Lung (tissue), 11 donors: ENCODE measurements at regions not wholly inside any gene's neighbourhood (a gene's known extent, or its start where the extent isn't known, plus 50 kb on each side); places are given as distances from the start of the nearest gene placed in this dataset.

Experiments used
- ATAC-seq: fragments of 200-7000 bp; cut with Tn5 transposase; one replicate; pipeline ENCODE4 v1.9.1; 2020; ENCODE audit warnings: moderate number of reproducible peaks; ENCODE audit not compliant: insufficient read depth, low FRiP score
- DNase-seq, 3 donors: peaks; one replicate each; pipeline ENCODE4 v3.0.0-alpha.2; 2013 to 2017
- H3K27ac ChIP-seq, 2 donors: one replicate each; pipeline ENCODE4 v1.5.1; 2013; ENCODE audit warnings: mild to moderate bottlenecking in 2 of 2, moderate library complexity in 2 of 2, control low read depth in 1 of 2, inconsistent platforms in 1 of 2, low read depth in 1 of 2, low read length in 1 of 2
- H3K27me3 ChIP-seq, 3 donors: one replicate each; pipeline ENCODE4 v1.5.1; 2013; ENCODE audit warnings: low read length in 2 of 3; ENCODE audit not compliant: control insufficient read depth in 3 of 3, insufficient read depth in 3 of 3
- H3K36me3 ChIP-seq, 4 donors: one replicate each; pipeline ENCODE4 v1.5.1; 2013; ENCODE audit warnings: low read length in 4 of 4, mild to moderate bottlenecking in 1 of 4, moderate library complexity in 1 of 4; ENCODE audit not compliant: control insufficient read depth in 4 of 4, insufficient read depth in 4 of 4
- H3K4me1 ChIP-seq, 5 donors: one replicate each; pipeline ENCODE4 v1.5.1; 2013; ENCODE audit warnings: low read length in 5 of 5, mild to moderate bottlenecking in 2 of 5, moderate library complexity in 1 of 5; ENCODE audit not compliant: control insufficient read depth in 5 of 5, insufficient read depth in 5 of 5
- H3K4me3 ChIP-seq: one replicate; pipeline ENCODE4 v1.5.1; 2013; ENCODE audit warnings: mild to moderate bottlenecking, control low read depth, moderate library complexity
- H3K9ac ChIP-seq, 2 donors: one replicate each; pipeline ENCODE4 v1.5.1; 2013; ENCODE audit warnings: low read length in 2 of 2, control low read depth in 1 of 2; ENCODE audit not compliant: insufficient read depth in 1 of 2
- H3K9me3 ChIP-seq, 4 donors: one replicate each; pipeline ENCODE4 v1.5.1; 2013; ENCODE audit warnings: low read length in 3 of 4, mild to moderate bottlenecking in 1 of 4, moderate library complexity in 1 of 4; ENCODE audit not compliant: control insufficient read depth in 4 of 4, insufficient read depth in 3 of 4
- WGBS, 2 donors: extraction: QIAGEN DNeasy Blood & Tissue Kit; methylation state at CpG; one replicate each; pipeline ENCODE4 v1.1.7; 2013; 5-methylcytosine and 5-hydroxymethylcytosine counted together
- TF ChIP-seq, protein P1 (sequence below): IDR thresholded peaks from 2 replicates; pipeline ENCODE4 v1.5.1; 2012; ENCODE audit warnings: mild to moderate bottlenecking; ENCODE audit errors: control extremely low read depth, extremely low read depth
- donor health status: control.
- donor health status: control.
- donor health status: Bipolar disorder and iron deficiency.
- donor health status: healthy.
- donor health status: DM: yes; HTN: yes; CAD: no.

DNA sequence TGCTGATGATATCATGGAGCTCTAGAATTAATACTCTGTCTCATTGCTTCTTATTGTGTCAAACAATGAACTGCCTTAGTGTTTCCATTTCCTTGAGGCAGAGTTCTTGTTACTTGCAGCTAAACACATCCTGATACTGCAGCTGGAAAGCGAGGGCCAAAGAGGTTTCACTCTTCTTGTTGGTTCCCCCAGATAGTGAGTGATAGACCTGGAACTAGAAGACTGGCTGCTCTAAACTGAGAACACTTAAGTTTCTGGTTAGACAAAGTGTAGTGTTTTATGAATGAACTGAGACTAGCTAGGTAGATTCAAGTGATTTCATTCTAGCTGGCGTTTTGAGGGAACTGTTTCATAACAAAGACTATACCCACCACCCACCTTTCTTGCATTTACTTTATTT is 321.7 kb downstream of the TXNL1 start:
- TF ChIP-seq, protein P1, sequence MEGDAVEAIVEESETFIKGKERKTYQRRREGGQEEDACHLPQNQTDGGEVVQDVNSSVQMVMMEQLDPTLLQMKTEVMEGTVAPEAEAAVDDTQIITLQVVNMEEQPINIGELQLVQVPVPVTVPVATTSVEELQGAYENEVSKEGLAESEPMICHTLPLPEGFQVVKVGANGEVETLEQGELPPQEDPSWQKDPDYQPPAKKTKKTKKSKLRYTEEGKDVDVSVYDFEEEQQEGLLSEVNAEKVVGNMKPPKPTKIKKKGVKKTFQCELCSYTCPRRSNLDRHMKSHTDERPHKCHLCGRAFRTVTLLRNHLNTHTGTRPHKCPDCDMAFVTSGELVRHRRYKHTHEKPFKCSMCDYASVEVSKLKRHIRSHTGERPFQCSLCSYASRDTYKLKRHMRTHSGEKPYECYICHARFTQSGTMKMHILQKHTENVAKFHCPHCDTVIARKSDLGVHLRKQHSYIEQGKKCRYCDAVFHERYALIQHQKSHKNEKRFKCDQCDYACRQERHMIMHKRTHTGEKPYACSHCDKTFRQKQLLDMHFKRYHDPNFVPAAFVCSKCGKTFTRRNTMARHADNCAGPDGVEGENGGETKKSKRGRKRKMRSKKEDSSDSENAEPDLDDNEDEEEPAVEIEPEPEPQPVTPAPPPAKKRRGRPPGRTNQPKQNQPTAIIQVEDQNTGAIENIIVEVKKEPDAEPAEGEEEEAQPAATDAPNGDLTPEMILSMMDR = no peak
- Histone ChIP-seq H3K9ac (no peak overlapping the region), H3K4me3 (no peak overlapping the region), H3K9me3 (no peaks in the 10 kb centered on the region), H3K36me3 (no peaks in the 10 kb centered on the region), H3K27ac (no peak overlapping the region), H3K27me3 (no peaks in the 10 kb centered on the region), H3K4me1 (peaks cover 0 to 13% (median 4%) of the 10 kb centered on the region in 5 donors)
- DNase-seq (no peak), ATAC-seq (no peak)
- WGBS, 2 donors = 85 to 92% methylated on average over 2 of the region's 2 CpGs

DNA sequence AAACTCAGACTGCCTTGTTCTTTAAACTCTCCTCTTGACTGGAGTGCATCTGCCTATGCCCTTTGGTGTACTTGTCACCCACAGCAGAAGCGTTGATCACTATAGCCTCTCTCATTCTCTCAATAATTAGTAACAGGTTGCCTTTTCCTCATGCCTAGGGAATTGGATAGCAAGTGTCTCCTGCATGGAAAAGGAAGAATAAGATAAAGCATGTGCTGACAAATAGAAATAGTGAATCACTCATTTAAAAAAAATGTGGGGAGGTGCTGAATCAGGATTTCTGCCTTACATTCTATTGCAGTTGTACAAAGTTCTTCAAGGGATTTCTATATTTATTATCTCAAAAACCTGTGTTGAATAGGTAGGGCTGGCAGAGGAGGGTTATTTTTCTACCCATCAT is 323.0 kb downstream of the TXNL1 start:
- Histone ChIP-seq H3K4me3 (no peak overlapping the region), H3K36me3 (no peaks in the 10 kb centered on the region), H3K27me3 (no peaks in the 10 kb centered on the region), H3K4me1 (peaks cover 0 to 2% (median 0%) of the 10 kb centered on the region in 5 donors), H3K9me3 (no peaks in the 10 kb centered on the region), H3K9ac (no peak overlapping the region), H3K27ac (no peak overlapping the region)
- WGBS, 2 donors = 82 to 91% methylated on average over 1 of the region's 1 CpG
- TF ChIP-seq, protein P1 = no peak
- ATAC-seq (no peak), DNase-seq (no peak)

DNA sequence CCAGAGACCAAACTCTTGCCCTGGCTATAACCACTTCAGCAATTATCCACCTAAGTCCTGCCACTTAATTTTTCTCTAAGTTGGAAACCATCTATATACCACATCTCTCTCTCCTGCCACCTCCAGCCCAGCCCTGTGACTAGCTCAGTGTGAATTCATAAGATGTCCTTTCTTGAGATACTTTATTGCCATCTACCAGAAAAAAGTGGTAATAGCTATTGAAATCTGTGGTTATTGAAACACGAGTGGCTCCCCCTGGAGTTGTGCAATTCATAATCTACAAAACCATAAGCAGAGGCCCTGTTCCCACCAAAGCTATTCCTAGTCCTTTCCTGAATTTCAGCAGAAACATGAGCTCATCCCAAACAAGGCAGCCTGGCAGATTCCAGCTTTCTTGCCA is 324.0 kb downstream of the TXNL1 start:
- TF ChIP-seq, protein P1 = no peak
- H3K4me1 ChIP-seq = peaks cover 0 to 2% (median 0%) of the 10 kb centered on the region in 5 donors
- no peak overlapping the region for H3K9ac ChIP-seq
- ATAC-seq (no peak), DNase-seq (no peak)
- H3K27ac ChIP-seq = no peak overlapping the region
- no peaks in the 10 kb centered on the region for H3K27me3 ChIP-seq
- no peaks in the 10 kb centered on the region for H3K9me3 ChIP-seq
- no peak overlapping the region for H3K4me3 ChIP-seq
- WGBS, 2 donors = 55 to 57% methylated on average over 1 of the region's 1 CpG
- no peaks in the 10 kb centered on the region for H3K36me3 ChIP-seq
